Peyer's patch (tissue), 4 donors: ENCODE measurements at regions not wholly inside any gene's neighbourhood (a gene's known extent, or its start where the extent isn't known, plus 50 kb on each side); places are given as distances from the start of the nearest gene placed in this dataset.

Experiments
- CTCF ChIP-seq, 6 experiments: fragments of 450-650 bp in 4 of 6; fragments of 200-600 bp in 2 of 6; sonication (generic) in 1 of 6; IDR thresholded peaks; one replicate each; pipeline ENCODE4 v1.5.1; 2017 to 2019; ENCODE audit warnings: antibody characterized with exemption in 6 of 6, mild to moderate bottlenecking in 3 of 6, moderate library complexity in 1 of 6
- POLR2A ChIP-seq, 2 donors: fragments of 450-650 bp; IDR thresholded peaks; one replicate each; pipeline ENCODE4 v1.5.1; 2017; ENCODE audit warnings: antibody characterized with exemption in 2 of 2, mild to moderate bottlenecking in 2 of 2, moderate library complexity in 2 of 2

DNA sequence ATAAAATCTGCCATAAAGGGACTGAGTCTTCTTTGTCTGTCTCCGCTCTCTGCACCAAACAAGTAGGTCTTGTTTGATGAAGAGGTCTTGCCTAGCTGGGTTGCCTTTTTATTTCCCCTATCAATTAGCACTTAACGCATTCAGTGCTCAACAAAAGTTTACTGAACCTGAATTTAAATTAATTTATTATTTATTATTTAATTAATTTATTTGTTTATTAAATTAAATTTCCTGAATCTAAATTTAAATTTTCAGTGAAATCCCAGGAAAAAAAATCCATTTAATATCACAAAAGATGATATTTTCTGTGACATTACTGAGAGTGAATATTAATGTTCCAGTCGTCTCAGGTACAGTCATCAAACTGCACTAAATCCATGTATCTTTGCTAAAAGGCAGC, 164.9 kb upstream of the AGTR1 start:
- TF ChIP-seq CTCF (IDR thresholded peaks at IDR 0.05) (no peak), POLR2A (IDR thresholded peaks at IDR 0.05) (no peak)
